GM12878 (cell line): ENCODE measurements at regions not wholly inside any gene's neighbourhood (a gene's known extent, or its start where the extent isn't known, plus 50 kb on each side); places are given as distances from the start of the nearest gene placed in this dataset.

Experiments used
- ATAC-seq: fragments of 200-7000 bp; cut with Tn5 transposase; 3 replicates; pipeline ENCODE4 v1.9.1; 2020; ENCODE audit warnings: mild to moderate bottlenecking, moderate library complexity
- BruUV-seq: library from RNA; stranded (reverse); fragments of 400-500 nt; replicated peaks from 2 replicates; lab custom pipeline; 2021; lab: Mats Ljungman, UMichigan
- CTCF ChIA-PET: fragments of 300-600 bp; sonication (Branson Sonifier 250); formaldehyde crosslinking; extraction: SDS; loops from one replicate; lab custom pipeline; 2021; ENCODE audit warnings: inconsistent platforms; lab: Yijun Ruan, JAX
- POLR2A ChIA-PET: fragments of 350-600 bp; formaldehyde crosslinking; extraction: SDS; loops from one replicate; lab custom pipeline; 2021; ENCODE audit warnings: inconsistent platforms; lab: Charles Lee
- RAD21 ChIA-PET: fragments of 300-600 bp; sonication (Branson Sonifier 250); formaldehyde crosslinking; loops from one replicate; lab custom pipeline; 2023; ENCODE audit warnings: antibody characterized with exemption; ENCODE audit not compliant: unreplicated experiment; lab: Charles Lee
- SMC1A ChIA-PET: fragments of 300-600 bp; sonication (Branson Sonifier 250); formaldehyde crosslinking; loops from one replicate; lab custom pipeline; 2023; ENCODE audit not compliant: unreplicated experiment, uncharacterized antibody; lab: Charles Lee
- DNase-seq: peaks from one replicate; pipeline ENCODE4 v3.0.0-alpha.2; 2011; ENCODE audit warnings: low read depth, low spot score
- FAIRE-seq: peaks from 3 replicates; lab custom pipeline; 2011; peaks lifted over from hg19 to GRCh38; lab: Jason Lieb, UNC
- H2AFZ ChIP-seq: 2 replicates; pipeline ENCODE4 v1.6.0; 2011; ENCODE audit warnings: low read depth, low read length, control low read depth; ENCODE audit not compliant: control insufficient read depth
- H3K27ac ChIP-seq: 2 replicates; pipeline ENCODE4 v1.5.1; 2011; ENCODE audit warnings: control low read depth; ENCODE audit not compliant: control insufficient read depth, insufficient read depth
- H3K27me3 ChIP-seq, 2 experiments: replicated peaks in 1 of 2; 2 replicates each; pipeline versions ENCODE4 v1.6.0 to v1.6.1; 2011; ENCODE audit warnings: low read length in 1 of 2; ENCODE audit not compliant: control insufficient read depth in 2 of 2, insufficient read depth in 2 of 2
- H3K36me3 ChIP-seq, 2 experiments: 2 replicates each; pipeline ENCODE4 v1.5.1; 2011; ENCODE audit warnings: low read length in 1 of 2; ENCODE audit not compliant: control insufficient read depth in 2 of 2, insufficient read depth in 2 of 2
- H3K4me1 ChIP-seq: 2 replicates; pipeline ENCODE4 v1.6.1; 2011; ENCODE audit warnings: mild to moderate bottlenecking, low read length, moderate library complexity, mixed read lengths; ENCODE audit not compliant: control insufficient read depth, insufficient read depth
- H3K4me2 ChIP-seq: 2 replicates; pipeline ENCODE4 v1.6.0; 2011; ENCODE audit warnings: control low read depth; ENCODE audit not compliant: control insufficient read depth, insufficient read depth
- H3K4me3 ChIP-seq: fragments of 200-600 bp; sonication (generic); 2 replicates; pipeline ENCODE4 v1.5.1; 2016
- H3K79me2 ChIP-seq: 2 replicates; pipeline ENCODE4 v1.6.0; 2011; ENCODE audit warnings: low read length; ENCODE audit not compliant: control insufficient read depth, insufficient read depth
- H3K9ac ChIP-seq: 2 replicates; pipeline ENCODE4 v1.8.0; 2011; ENCODE audit warnings: low read length, control low read depth, mixed read lengths; ENCODE audit not compliant: control insufficient read depth, insufficient read depth
- H3K9me3 ChIP-seq: replicated peaks from 3 replicates; pipeline ENCODE4 v1.5.1; 2011; ENCODE audit warnings: mild to moderate bottlenecking, low read length; ENCODE audit not compliant: control insufficient read depth, insufficient read depth
- H4K20me1 ChIP-seq: 2 replicates; pipeline ENCODE4 v1.6.0; 2011; ENCODE audit not compliant: control insufficient read depth, insufficient read depth
- BRCA1 ChIP-seq: IDR thresholded peaks from 2 replicates; pipeline ENCODE4 v1.6.1; 2011; ENCODE audit warnings: low read depth, low read length, improper control_type of control experiment
- EP300 ChIP-seq, 2 experiments: fragments of 150-350 bp in 1 of 2; IDR thresholded peaks; 2 replicates each; pipeline ENCODE4 v1.6.1; 2011 to 2012; ENCODE audit warnings: low read depth in 2 of 2, low read length in 2 of 2, borderline replicate concordance in 1 of 2, improper control_type of control experiment in 1 of 2, inconsistent platforms in 1 of 2; ENCODE audit not compliant: control insufficient read depth in 1 of 2
- IKZF1 ChIP-seq: fragments of 450-650 bp; conservative IDR thresholded peaks from 2 replicates; pipeline ENCODE4 v1.6.1; 2017; ENCODE audit warnings: antibody characterized with exemption, mild to moderate bottlenecking
- RELA ChIP-seq: fragments of 450-650 bp; IDR thresholded peaks from 2 replicates; pipeline ENCODE4 v1.8.0; 2014; ENCODE audit warnings: borderline replicate concordance; ENCODE audit not compliant: partially characterized antibody
- RUNX3 ChIP-seq: IDR thresholded peaks from 2 replicates; pipeline ENCODE4 v1.6.1; 2012; ENCODE audit warnings: low read length, inconsistent platforms
- SIN3A ChIP-seq: IDR thresholded peaks from 2 replicates; pipeline ENCODE4 v1.6.1; 2012; ENCODE audit warnings: low read depth, low read length, improper control_type of control experiment
- SMAD1 ChIP-seq: fragments of 450-650 bp; IDR thresholded peaks from 2 replicates; pipeline ENCODE4 v1.6.1; 2018; ENCODE audit warnings: mild to moderate bottlenecking, low read depth; ENCODE audit not compliant: partially characterized antibody
- YY1 ChIP-seq: IDR thresholded peaks from 2 replicates; pipeline ENCODE4 v1.6.1; 2011; ENCODE audit warnings: low read depth, mild to moderate bottlenecking, low read length
- ZNF384 ChIP-seq: IDR thresholded peaks from 2 replicates; pipeline ENCODE4 v1.6.1; 2012; ENCODE audit warnings: low read depth, mild to moderate bottlenecking, low read length, improper control_type of control experiment, borderline replicate concordance
- WGBS: methylation state at CpG from one replicate; pipeline ENCODE4 v1.1.6; 2016; ENCODE audit warnings: low lambda C conversion rate; ENCODE audit not compliant: insufficient replicate concordance, insufficient coverage; ENCODE audit errors: missing lambda C conversion rate; 5-methylcytosine and 5-hydroxymethylcytosine counted together
- in situ Hi-C: fragments of 300-500 bp; cut with MboI; formaldehyde crosslinking; loops from 9 replicates; pipeline ENCODE4 v1.14.3; 2018; ENCODE audit warnings: mixed read lengths
- intact Hi-C: fragments of 100-400 bp; cut with micrococcal nuclease; formaldehyde crosslinking; loops from one replicate; pipeline ENCODE4 v1.14.2; 2022; ENCODE audit not compliant: unreplicated experiment

DNA sequence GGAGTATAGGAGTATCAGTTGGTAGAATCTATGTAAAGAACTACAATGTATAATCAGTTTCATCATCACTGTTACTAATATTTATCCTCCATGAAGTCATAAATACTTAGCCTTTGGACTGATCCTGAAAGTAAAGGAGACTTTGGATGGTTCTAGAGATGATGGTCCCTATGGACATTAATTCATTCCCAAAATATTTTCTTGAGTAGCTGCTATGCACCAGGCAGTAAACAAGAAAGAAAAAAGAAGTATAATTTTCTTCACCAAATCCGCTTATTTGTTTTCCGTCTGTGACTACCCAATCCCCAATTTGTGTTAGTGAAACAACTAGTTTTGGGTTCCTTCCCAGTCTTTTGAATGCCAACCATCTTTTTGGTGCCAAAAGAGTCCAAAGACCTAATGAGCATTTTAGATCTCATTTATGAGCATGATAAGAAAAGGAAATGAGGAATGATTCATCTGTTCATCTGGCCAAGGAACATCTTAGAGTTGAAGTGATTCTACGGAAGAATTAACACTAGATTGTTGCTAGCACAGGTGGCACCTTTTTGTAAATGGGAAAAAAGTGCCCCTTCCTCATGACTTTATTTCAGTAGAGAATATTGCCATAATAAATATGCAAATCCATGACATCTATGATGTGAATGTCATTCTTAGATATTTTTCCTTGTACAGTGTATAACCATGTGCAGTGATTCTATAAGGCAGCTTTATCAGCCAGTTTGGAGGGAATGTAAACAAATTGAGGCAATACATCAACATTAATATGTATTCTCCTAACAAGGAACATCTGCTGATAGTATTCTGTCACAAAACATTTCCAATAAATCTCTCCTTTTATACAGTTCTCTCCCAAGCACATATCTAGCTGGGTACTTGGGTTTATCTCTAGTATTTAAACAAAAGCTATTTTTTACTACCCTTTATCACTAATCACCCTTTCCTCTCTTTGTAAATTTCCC, 85.1 kb upstream of the CCDC91 start:
- no peak overlapping the region for H3K27ac ChIP-seq
- DNase-seq (no peak), ATAC-seq (no peak), FAIRE-seq (no peak)
- TF ChIP-seq SIN3A: no peak
- no peaks in the 10 kb centered on the region for H3K9me3 ChIP-seq
- no peaks in the 10 kb centered on the region for H3K4me1 ChIP-seq
- H3K4me3 ChIP-seq: no peak overlapping the region
- no peaks in the 10 kb centered on the region for H3K79me2 ChIP-seq
- H4K20me1 ChIP-seq: no peaks in the 10 kb centered on the region
- H3K4me2 ChIP-seq: no peak overlapping the region
- no peaks in the 10 kb centered on the region for H3K36me3 ChIP-seq
- no TSS peak for BruUV-seq
- ChIA-PET RAD21 (no interaction called here), SMC1A (no interaction called here), POLR2A (interaction anchor here (1.1 kb wide), 1 partner anchor 13 kb away, joined by 3 read pairs; no protein-coding TSS in a partner anchor), CTCF (no interaction called here)
- no peak overlapping the region for H3K9ac ChIP-seq
- intact Hi-C loops (no loop called here), in situ Hi-C loops (no loop called here)
- WGBS: 61% methylated on average over 3 of the region's 3 CpGs
- H3K27me3 ChIP-seq: no peaks in the 10 kb centered on the region
- H2AFZ ChIP-seq: no peak overlapping the region

DNA sequence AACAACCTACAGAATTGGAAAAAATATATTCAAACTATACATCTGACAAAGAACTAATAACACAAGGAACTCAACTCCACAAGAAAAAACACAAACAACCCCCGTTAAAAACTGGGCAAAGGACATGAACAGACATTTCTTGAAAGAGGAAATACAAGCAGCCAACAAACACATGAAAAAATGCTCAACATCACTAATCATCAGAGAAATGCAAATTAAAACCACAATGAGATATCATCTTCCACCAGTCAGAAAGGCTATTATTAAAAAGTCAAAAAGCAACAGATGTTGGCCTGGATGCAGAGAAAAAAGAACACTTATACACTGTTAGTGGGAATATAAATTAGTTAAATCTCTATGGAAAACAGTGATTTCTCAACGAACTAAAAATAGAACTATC, 82.6 kb upstream of the CCDC91 start:
- 0% methylated on average over 2 of the region's 2 CpGs for WGBS
- RAD21 ChIA-PET: no interaction called here

More for the DNA sequence above, 82.6 kb upstream of the CCDC91 start:
- H3K4me3 ChIP-seq: no peak overlapping the region
- no peak for TF ChIP-seq RUNX3
- no peak for TF ChIP-seq YY1
- TF ChIP-seq IKZF1: no peak
- no peak for TF ChIP-seq EP300 (IDR thresholded peaks at IDR 0.05; ENCODE audit: borderline replicate concordance in 1 of 2, control insufficient read depth in 1 of 2, low read depth in 2 of 2, low read length in 2 of 2)
- no peak for TF ChIP-seq BRCA1
- no peak for TF ChIP-seq ZNF384
- TF ChIP-seq SMAD1: no peak
- TF ChIP-seq RELA: no peak
- TF ChIP-seq, all 136 proteins: peak for 0
- Histone ChIP-seq H3K27me3 (no peaks in the 10 kb centered on the region), H3K27ac (no peak overlapping the region), H3K79me2 (no peaks in the 10 kb centered on the region), H3K36me3 (no peaks in the 10 kb centered on the region), H3K4me1 (no peaks in the 10 kb centered on the region), H3K9ac (no peak overlapping the region), H3K4me2 (no peak overlapping the region), H2AFZ (no peak overlapping the region), H4K20me1 (no peaks in the 10 kb centered on the region), H3K9me3 (no peaks in the 10 kb centered on the region)
- in situ Hi-C loops (no loop called here), intact Hi-C loops (no loop called here)
- DNase-seq (no peak), ATAC-seq (no peak), FAIRE-seq (no peak)
- BruUV-seq: no TSS peak
- CTCF ChIA-PET: no interaction called here
- SMC1A ChIA-PET: no interaction called here
- POLR2A ChIA-PET: no interaction called here
